Left renal pelvis (tissue), 4 donors: ENCODE measurements at regions not wholly inside any gene's neighbourhood (a gene's known extent, or its start where the extent isn't known, plus 50 kb on each side); places are given as distances from the start of the nearest gene placed in this dataset.
A peak's percentile ranks its signal among the peaks of the same experiment; 100 is the strongest.

Experiments
- DNase-seq, 4 donors: peaks; one replicate each; pipeline ENCODE4 v3.0.0-alpha.2; 2013; ENCODE audit warnings: low read depth in 4 of 4, low spot score in 3 of 4

DNA sequence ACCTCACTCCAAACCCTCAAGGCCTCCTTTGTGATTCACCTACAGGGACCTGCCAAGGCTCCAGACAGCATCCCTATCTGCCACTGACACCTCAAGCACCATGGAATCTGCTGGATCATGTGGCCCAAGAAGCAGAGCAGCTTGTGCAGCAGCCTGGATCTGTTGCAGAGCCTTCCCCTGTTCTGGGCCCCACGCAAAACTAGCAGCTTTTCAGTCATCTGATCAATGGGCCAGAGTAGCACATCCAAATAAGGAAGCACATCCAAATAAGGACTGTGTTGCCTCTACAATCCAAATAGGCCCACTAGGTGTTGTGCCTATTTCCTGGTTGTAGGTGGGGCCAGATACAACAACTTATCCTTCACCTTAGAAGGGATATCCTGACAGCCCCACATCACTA, 97.1 kb upstream of the GNAO1 start:
- no peak for DNase-seq

DNA sequence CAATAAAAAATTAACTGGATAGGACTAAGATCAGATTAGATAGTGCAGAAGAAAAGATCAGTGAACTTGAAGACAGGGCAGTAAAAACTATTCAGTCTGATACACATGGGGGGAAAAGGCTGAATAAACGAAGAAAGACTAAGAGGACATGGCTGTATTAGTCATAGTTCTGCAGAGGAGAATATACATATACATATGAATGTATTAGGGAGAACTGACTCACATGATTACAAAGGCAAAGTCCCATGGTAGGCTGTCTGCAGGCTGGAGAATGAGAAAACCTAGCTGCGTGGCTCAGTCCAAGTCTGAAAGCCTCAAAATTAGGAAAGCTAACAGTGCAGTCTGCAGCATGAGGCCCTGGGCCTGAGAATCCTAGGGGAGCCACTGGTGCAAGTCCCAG, 98.2 kb upstream of the GNAO1 start:
- DNase-seq: no peak

DNA sequence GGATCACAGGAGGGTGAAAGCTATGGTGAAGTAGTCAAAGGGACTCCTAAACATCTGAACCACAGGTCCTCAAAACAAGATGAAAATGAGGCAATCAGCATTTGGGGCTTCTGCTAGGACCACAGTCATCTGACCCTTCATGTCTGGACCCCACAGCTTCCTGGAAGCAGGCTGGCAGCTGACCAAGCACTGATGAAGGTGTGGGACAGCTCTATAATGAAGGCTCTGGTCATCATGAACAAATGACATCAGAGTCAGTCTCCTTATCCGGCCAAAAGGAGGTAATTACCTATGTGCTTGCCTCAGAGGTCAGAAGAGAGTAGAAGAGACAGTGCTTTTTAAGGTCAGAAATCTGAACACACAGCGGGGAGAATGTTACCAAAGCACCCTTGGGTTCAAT, 101.2 kb upstream of the GNAO1 start:
- no peak for DNase-seq

DNA sequence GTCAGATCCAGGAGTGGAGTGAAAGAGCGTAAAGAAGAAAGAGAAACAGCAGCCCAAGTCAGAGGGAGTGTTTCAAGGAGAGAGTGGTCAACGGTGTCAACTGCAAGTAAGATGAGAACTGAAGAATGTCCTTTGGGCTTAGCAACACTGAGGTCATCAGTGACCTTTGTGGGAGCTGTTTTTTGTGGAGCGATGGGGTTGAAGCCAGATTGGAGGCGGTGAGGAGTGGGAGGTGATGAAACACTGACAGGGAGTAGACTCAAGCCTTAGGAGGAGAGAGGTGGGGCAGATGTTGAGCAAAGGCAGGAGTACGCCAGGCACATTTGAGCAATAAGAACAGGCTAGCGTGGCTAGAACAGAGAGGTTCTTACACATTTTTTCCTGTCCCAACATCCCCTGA, 103.7 kb upstream of the GNAO1 start:
- no peak for DNase-seq

DNA sequence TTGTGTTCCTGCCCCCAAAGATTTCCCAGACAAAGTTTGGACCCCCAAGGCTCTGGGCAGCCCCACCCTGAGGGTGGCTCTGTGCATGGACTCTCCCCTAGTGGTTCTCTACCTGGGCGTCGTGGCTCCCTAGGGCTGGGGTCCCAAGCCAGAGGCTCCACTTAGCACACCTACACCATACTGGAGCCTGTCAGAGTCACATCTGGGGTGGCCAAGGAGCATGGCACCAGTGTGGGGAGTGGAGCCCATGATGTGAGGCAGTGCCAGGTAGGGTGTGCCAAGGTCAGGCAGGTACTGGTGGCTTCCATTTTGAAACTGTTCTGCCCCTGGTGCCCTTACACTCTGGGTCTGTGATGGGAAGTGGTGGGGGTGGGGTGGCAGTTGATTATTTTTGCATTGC, 109.9 kb upstream of the GNAO1 start:
- DNase-seq: no peak

DNA sequence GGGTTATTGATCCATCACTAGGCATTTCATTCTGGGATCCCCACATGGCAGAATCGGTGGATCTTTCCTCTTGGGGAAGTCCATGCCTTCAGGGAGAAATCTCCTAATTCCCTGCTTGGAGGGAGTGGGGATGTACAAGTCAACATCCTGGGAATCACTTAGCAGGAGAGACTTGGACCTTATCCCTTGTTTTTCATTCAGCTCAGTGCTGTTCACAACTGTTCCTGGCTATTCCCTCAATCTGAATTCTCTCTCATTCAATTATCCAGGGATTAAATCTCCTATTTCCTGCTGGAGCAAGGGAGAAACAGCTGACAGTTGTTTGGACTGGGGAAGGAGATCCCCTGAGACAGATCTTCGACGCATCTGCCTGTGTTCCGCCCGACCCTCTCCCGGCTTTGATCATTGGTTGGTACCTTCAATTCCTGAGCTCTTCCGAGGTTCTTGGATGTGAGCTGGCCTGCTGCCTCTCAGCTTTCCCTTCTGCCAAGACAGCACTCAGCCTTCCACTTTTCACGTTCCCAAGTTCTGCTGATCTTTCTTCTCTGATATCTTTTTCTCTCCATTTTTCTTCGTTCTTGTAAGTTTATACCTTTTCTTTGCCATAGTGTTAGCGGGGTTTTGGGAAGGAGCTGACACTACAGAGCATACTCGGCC, 115.4 kb upstream of the GNAO1 start:
- no peak for DNase-seq

DNA sequence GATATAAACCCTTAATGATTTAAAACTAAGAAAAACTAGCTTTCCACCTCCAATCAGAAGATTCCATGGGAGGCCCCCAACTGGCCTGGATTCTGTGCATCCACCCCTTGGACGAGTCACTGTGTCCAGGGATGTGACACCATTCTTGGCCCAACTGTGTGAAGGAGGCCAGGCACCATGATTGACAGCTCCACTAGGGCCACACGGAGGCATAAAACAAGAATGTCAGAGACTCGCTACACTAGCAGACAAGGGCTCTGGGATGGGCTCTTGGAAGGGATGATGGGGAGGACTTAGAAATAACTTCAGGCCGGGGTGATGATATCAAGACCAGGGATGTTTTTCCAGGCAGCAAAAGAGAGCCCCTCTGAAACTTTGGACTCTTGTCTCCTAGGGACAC, 117.8 kb upstream of the GNAO1 start:
- no peak for DNase-seq

DNA sequence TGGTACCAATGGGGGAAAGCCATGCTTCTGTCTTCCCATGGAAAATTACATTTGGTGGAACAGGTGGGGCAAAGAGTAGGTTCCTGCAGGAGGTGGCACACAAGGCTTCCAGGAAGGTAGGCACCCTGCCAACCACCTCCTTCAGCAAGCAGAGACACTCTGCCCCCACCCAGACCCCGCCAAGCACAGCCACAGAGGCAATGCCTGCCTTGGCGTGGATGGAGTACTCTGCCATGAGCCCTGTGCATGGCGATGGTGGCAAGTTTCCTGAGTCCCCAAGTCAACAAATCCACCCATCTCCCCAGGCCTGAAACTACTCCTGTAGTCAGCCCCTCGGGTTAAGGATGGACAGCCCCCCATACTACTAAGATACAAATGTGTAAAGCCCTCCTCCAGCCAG, 119.2 kb upstream of the GNAO1 start:
- DNase-seq: no peak

DNA sequence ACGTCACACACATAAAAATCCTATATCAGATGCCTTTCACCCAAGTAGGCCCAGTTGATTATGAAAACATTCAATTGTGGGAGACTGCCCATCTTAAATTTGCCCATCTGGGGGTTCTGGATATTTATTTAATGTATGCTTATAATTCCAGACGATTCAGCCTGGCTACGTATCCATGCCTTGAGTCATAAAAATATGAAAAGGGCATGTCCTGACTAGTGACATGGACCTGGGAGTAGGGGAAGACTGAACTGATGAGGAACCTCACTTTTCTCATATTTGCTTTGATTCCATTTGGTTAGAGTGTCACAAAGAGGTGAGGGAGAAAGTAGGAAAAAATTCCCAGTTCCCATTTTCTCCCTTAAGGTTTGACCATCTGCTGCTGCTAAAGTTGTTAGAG, 122.5 kb upstream of the GNAO1 start:
- no peak for DNase-seq

DNA sequence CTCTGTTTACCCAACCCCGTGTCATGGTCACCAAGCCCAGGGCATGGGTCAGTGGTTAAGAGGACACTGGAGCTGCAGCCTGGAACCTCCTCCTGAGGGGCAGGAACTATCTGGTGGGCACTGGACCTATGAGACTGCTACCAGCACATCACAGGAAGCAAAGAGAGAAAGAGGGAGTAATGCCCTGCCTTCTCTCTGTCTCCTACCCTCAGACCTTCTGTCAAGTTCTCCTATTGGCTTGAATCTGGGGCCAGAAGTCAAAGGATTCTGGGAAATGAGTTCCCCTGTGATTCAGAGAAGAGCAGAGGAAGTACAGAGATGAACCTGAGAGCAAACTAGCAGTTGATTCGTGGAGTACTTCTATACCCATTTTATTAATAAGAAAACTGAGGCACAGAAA, 123.0 kb upstream of the GNAO1 start:
- DNase-seq: no peak

DNA sequence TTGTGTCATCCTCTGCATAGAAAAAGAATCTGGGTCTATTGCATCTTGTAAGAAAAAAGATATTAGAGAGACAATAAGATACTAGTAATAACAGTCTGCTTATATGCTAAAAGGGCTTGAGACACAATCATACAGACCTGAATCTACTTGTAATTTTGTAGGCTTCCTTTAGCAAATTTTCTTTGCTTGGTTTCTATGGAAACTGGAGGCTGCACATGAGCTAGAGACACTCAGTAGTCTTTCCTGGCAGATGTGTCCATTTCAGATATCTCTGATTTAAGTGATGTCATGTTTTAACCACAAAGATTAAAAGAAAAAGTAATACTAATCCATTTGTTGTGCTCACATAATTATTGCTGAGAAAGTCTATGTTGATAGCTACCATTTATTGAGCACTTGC, 123.9 kb upstream of the GNAO1 start:
- DNase-seq: no peak

DNA sequence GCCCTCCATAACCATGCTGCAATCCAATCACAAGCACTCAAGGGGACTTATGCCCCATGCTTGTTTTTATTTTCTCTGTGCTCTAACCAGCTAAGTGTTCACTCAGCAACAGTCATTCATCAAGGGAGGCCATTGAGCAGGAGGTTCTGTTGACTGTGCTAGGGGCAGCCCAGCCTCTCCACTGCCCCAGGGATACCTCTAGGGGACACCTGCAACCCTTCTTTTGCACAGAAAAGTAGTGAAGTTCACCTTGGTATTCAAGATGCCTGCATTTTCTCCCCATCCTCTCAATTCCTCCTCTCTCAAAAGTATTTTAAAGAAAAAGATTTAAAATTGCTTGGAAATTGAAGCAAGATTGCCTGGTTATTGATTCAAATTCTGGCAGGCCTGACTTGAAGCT, 124.7 kb upstream of the GNAO1 start:
- no peak for DNase-seq

DNA sequence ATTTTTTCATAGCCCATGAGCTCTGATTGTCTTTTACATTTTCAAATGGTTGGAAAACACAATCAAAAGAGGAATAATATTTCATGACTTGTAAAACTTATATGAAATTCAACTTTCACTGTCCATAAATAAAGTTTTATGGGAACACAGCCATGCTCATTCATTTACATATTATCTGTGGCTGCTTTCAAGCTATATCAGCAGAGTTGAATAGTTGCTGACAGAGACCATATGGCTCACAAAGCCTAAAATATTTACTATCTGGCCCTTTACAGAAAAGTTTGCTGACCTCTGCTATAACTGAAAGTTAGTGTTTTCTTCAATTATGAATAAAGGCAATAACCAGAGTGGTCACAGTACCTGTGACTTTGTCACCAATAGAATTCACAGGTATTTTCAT, 128.2 kb upstream of the GNAO1 start:
- no peak for DNase-seq

DNA sequence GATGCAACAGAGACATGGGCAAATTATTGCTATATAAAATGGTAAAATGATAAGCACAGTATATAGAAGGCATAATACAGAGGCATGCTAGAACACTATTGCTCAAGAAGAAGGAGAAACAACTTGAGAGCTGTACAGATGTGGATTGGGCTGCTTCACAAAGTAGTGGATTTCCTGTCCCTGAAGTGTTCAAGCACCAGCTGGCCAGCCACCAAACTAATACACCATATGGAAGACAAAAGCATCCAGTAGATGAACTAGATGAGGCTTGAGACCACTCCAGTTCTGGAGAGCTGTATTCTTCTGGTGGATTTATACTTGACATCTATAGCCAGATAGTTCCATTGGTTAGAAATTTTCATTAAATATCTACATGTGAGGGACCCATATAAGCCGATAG, 134.1 kb upstream of the GNAO1 start:
- no peak for DNase-seq

DNA sequence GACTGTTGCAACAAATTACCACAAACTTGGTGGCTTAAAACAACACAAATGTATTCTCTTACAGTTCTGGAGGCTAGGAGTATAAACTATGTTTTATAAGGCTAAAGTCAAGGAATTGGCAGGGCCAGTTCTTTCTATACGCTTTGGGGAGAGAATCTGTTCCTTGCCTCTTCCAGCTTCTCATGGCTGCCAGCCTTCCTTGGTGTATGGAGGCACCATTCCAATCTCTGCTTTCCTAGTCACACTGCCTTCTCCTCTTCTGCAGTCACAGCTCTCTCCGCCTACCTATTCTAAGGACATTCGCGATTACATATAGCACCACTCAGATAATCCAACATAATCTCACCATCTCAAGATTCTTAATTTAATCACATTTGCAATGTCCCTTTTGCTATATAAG, 140.4 kb upstream of the GNAO1 start:
- no peak for DNase-seq

DNA sequence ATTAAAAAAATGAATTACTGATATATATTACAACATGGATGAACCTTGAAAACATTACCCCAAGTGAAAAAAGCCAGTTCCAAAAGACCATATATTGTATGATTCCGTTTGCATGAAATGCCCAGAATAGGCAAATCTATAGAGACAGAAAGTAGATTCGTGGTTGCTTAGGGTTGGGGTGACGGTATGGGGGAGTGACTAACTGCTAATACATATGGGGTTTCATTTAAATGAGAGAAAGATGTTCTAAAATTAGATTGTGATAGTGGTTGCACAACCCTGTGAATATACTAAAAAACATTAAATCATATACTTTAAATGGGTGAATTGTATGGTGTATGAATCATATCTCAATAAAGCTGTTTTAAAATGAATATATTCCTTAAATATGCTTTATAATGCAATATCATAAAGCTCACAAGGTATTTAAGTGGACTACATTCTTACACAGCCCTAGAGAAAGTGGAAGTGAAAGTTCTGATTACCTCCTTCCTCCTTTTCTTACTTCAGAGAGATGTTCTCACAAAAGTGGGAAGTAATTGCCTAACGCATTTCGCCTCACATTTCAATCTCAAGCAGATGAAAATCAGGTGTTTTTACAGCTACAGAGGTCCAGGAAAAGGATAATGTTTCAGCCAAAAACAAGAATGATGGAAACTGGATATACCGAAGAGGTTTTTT, 142.7 kb upstream of the GNAO1 start:
- DNase-seq: no peak

DNA sequence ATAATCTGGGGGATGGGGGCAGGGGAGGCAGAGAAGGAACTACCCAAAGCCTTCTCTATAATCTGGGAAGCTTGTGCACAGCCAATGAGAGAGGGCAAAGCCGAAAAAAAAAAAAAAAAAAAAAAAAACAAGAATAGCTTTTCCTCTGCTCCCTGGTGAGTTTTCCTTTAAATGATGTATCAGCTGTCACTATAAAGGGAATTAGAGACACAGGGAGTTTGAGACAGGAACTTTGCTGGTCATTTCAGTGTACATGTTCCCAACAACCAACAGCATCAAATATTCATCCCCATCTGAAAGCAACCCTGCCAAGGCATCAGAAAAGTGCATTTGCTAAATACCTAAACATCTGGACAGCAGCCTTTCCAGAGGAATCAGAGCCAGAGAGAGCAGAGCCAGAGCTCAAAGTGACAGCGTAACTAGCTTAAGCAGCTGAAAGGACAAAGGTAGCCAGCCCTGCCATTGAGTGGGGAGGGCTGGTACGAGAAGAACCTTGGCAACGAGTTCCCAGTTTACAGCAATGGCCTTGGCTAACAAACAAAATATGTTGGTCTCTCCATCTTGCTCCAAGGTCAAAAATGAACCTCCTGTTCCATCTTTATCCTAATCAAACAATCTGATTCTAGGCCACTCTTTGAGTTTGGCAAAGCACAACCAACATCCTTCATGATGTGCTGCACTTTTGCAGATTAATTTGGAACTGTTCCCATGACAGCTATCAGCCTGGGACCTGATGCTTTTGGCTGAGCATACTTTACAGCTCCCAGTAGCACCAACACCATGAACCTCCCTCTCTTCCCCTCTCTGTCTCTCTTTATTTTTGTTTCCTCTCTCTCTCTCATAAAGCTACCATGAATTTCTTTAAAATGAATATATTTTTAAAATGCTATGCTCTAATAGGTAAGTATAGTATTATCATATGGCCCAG, 143.7 kb upstream of the GNAO1 start:
- no peak for DNase-seq

DNA sequence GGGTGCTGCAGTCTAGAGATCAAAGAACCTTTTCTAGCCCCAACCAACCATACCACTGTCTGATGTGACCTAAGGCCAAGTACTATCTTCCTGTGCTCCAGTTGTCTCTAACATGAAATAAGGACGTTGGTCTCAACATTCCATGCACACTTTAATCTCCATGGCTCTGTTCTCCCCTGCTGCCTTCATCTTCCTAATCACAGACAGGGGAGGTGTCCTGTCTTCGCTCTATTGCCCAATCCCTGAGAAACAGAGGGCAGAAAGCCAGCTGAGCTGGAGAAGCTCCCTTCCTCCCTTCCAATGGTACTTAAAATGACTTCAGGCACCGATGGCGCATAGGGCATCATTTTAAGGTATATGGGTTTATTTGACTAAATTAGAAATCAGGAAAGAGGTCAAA, 148.9 kb upstream of the GNAO1 start:
- no peak for DNase-seq

DNA sequence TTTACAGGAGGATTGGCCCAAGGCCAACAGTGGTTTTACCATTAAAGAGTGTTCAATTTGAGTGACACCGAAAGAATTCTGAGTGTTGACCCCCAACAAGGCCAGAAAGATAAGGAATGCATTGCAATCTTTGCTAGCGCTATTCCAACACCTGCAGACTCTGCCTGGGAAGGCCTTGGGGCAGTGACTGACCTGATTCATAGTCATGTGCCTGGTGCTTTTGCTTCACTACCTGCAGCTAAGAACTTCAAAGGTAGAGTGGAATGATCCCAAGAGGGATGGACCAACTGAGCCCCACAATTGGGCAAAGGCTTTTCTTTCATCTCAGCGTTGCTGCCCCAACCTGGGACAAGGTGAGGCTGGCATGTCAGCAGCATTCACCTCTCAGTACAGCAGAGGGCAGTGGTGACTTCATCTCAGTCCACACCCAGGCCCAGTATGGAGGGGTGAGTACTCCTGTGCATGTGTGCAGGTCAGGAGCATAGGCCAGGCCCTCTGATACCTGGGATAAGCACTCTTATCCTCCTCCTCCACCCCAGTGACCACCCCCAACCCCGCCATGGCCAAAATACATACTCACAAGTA, 149.6 kb upstream of the GNAO1 start:
- DNase-seq: peak in 1 of 4 donors; percentile 6

DNA sequence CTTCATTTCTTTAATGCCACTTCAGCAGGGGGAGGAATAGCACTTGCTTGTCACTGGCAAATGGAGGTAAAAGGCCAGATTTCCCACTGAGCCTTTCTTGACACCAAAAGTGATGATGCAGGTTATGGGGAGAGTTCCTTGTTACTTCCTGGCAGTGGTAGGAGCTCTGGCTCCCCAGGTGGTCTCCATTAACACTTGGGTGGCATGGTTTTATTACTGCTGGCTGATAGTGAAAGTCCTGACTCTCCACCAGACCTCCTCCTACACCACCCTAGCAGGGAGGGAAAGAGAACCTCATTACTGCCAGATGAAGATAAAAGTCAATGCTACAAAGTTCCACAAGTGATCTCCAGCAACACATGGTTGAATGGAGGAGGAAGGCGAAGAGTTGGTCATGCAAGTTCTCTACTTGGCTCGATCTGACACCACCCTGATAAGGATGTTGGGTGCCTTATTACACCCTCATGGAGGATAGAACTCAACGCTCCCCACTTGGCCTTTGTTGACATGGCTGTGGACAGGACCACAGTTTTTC, 152.7 kb upstream of the GNAO1 start:
- DNase-seq: no peak

DNA sequence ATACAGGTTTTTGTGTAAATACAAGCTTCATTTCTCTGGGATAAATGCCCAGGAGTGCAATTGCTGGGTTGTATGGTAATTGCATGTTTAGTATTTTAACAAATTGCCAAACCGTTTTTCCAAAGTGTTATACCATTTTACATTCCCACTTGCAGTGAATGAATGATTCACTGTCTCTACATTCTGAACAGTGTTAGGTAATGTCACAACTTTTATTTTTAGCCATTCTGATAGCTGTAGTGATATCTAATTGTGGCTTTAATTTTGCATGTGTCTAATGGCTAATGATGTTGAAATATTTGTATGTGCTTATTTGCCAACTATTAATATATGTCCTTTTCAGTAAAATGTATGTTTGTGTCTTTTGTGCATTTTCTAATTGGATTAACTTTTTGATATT, 156.9 kb upstream of the CES5A start:
- no peak for DNase-seq
